NCI-H2029 (cell line): ENCODE measurements at regions not wholly inside any gene's neighbourhood (a gene's known extent, or its start where the extent isn't known, plus 50 kb on each side); places are given as distances from the start of the nearest gene placed in this dataset.

Experiments
- DNase-seq: peaks from one replicate; lab custom pipeline; 2025; lab: John Stamatoyannopoulos, UW

DNA sequence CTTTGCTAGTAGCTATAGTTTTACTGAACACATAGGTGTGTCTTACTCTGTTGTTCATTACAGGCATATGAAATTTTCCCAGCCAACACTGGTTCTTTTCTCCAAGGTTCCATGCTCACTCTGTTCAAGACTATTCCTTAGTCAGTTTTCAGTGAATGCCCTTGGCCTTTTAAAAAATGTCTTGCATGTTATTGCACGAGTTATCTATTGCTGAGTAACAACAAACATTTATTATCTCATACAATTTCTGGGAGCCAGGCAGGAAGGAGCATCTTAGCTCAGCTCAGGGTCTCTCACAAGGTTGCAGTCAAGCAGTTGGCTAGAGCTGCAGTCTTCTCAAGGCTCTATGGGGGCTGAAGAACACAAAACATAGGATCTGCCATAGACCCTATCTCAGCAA is 223.5 kb downstream of the BTG1 start:
- DNase-seq: no peak

DNA sequence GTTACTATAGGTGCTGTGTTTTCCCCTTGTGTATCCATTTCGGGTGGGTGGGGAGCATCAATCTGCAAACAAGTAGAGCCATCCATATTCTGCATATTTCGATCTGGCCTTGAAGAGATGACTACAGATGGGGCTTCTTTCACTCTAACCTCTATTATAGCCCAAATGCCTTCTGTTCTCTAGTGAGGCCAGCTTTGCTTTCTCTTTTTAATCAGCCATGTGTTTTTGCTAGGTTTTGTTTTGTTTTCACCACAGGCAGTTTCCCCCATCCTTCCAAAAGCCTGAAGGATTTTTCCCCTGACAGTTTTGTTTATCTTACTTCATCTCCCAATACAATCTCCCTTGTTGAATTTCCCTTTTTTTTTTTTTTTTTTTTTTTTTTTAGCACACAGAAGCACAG is 224.1 kb downstream of the BTG1 start:
- no peak for DNase-seq

DNA sequence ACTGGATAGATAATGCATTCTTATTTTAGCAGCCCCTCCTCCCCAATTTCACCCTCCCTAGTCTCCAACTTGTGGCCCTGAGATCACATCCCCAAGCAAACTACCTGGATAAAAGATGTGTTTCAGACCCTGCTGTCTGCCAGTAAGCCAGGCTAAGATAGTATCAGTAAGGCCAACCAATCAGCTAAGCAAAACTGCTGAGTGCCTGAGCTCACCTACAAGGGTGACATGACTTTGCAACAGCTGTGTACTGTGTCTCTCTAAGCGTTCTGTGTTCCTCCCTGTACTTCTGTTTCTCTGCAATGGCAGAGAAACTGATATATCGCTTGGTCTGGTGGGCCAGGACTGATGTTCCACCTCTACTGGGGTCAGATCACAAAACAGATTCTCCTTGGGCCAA is 224.9 kb downstream of the BTG1 start:
- DNase-seq: no peak

DNA sequence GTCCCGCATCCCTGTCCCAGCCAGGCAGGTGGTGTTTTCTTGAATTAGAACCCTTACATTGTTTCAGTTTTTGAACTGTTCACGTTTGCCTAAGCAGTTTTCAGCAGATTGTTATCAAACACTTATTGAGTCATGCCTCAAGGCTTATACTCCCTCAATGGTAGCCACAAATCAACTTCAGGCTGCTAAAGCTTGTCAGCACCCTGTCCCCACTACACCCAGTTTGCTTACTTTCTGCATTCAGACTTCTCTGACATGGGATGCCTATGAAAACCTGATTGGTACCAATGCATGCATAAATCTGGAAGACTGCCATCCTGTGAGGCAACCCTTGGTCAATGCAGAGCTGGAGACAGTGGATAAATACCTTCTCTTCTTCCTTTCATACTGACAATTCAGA is 225.4 kb downstream of the BTG1 start:
- no peak for DNase-seq

DNA sequence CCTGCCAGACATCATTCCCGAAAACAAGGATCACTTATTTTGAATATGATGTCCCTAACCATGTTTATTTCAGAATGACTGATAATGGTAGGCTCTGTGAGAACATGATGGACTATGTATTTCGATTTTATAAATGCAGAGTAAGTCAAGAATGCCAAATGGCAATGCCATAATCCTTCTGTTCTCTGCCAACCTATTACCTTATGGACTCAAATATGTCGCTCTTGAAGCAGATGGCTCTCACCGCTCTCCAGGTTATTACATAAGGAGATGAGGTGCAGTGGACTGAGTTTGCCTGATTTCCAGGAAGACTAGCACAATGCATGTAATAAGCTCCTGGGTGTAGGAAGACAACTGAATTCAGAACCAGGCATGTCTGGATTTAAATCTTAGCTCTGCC is 227.2 kb downstream of the BTG1 start:
- DNase-seq: no peak

DNA sequence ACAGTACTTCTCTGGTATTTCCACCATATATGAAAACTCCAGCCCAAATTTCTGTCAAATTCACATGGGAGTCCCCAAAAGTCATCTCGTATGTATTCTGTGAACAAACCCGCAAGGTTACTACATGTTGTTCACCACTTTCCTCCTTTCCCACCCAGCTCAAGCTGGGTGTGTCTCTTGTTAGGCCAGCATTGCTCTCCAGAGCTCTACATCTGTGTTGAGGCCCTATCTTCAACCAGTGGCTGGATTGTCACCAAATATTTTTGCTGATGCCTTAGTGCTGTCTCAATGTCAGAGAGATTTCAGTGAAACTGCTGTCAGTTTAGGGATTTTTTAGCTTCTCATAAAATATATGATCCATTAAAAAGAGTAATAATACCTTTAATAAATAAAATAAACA is 230.9 kb downstream of the BTG1 start:
- DNase-seq: no peak

DNA sequence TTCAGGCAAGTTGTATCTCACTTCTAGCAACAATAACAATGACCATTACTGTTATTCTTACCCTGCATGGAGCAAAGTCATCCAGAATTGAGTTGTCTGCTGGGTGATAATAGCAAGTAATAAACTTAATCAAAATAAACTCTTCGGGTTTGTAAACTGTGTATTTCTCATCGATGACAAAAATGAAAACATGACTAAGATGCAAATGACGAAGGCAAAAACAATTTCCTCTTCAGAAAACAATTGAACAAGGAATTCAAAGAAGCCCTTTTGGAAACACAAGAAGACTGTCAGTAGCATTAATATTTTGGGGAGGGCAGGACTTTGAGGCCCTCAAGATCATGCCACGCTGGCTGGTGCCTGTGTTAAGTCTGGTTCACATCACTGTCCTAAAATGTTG is 232.0 kb downstream of the BTG1 start:
- no peak for DNase-seq

DNA sequence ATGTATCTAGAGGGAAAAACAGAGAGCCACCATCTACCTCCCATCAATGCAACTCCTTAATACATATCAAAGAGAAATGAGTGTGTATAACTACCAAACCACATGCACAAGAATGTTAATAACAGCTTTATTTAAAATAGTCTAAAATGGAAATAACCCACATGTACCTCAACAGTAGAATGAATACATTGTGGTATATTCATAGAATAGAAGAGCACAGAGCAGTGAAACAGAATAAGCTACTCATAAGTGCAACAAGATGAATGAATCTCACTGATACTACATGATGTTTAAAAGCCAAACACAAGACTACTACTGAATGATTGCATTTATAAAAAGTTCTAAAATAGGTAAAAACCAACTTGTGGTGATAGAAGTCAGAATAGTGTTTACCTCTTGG is 232.5 kb downstream of the BTG1 start:
- no peak for DNase-seq

DNA sequence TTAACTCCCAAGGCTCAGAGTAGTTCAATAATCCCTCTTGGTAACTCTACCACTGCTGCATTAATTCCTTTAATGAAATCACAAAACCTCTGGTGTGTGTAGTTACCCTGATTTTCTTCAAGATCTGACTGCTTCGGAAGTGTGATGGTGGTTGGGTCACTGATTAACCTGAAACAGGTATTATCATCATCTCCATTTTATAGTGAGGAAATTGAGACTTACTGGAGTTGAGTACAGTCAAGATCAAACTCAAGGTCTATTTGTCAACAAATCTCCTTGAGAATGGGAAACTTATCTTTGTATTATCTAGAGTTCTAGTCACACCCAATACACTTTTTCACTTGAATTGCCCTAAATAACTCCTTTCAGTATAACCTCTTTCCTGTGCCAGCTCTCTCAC is 233.5 kb downstream of the BTG1 start:
- no peak for DNase-seq

DNA sequence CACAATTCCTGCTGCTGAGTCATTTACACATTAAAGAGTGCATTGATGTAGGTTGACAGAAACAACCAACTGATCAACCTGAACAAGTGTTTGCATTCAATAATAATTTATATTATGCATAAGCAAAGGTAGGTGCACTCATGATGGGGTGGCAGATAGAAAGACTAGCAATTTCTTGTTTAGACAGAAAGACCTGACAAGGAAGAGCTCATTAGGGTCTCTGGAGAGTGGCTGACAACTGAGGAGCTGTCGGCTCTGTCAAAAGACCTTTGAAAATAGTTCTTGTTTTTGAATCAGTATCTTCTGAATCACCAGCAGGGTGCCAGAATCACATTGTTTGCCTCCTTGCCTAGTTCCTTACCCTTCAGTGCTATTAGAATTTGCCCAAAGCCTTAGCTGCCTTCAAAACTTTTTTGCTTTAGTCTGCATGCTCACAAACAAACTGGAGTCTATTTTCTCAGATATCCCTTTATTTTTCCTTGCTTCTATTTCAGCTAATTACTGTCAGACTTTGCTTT is 234.7 kb downstream of the BTG1 start:
- no peak for DNase-seq

DNA sequence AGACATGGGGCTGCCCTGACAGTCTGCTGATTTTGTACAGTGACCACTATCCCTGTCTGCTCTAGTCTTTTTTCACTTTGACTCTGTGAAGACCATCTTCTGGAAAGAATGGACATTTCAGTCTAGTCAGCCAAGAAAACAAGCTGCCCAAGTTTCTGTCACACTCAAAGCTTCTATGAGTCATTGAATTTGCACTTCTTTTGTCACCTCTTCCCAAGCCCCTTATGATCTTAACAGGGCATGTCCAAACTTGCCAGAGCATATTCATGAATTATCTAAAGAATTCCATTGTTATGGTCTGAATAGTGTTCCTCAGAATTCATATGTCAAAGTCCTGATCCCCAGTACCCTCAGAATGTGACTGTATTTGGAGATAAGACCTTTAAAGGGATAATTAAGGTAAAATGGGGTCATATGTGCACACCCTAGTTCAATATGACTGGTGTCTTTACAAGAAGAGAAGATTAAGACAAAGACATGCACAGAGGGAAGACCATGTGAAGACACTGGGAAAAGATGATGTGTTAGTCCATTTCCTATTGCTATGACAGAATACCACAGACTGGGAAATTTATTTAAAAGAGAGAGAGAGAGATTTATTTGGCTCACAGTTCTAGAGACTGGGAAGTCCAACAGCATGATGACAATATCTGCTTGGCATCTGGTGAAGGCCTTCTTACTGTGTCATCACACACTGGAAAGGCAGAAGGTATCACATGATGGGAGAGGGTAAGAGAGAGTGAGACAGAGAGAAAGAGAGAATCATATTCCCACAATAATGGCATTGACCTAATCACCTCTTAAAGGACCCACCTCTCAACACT is 242.6 kb downstream of the BTG1 start:
- DNase-seq: no peak

DNA sequence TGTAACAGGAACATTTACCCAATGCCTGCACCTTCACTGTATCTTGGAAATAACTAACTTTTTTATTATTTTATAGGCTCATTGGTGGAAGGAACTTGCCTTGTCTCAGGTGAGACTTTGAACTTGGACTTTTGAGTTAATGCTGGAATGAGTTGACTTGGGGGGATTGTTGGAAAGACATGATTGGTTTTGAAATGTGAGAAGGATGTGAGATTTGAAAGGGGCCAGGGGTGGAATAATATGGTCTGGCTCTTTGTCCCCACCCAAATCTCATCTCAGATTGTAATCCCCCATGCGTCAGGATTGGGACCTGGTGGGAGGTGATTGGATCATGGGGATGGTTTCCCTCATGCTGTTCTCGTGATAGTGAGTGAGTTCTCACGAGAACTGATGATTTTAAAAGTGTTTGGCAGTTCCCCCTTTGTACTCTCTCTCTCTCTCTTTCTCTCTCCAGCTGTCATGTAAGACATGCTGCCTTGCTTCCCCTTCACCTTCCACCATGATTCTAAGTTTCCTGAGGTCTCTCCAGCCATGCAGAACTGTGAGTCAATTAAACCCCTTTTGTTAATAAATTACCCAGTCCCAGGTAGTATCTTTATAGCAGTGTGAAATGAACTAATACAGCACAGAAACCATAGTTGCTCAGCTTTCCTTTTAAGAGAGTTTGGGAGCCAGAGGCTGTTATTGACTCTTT is 244.1 kb downstream of the BTG1 start:
- DNase-seq: no peak

DNA sequence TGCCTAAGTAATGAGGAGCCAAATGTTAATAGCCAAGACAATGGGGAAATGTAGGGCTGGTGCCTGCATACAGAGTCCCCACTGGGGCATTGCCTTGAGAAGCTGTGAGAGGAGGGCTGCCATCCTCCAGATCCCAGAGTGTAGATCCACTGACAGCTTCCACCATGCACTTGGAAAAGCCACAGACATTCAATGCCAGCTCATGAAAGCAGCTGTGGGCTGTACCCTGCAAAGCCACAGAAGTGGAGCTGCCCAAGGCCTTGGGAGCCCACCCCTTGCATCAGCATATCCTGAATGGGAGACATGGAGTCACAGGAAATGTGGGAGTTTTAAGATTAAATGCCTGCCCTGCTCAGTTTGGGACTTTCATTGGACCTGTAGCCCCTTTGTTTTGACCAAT is 244.7 kb downstream of the BTG1 start:
- no peak for DNase-seq

DNA sequence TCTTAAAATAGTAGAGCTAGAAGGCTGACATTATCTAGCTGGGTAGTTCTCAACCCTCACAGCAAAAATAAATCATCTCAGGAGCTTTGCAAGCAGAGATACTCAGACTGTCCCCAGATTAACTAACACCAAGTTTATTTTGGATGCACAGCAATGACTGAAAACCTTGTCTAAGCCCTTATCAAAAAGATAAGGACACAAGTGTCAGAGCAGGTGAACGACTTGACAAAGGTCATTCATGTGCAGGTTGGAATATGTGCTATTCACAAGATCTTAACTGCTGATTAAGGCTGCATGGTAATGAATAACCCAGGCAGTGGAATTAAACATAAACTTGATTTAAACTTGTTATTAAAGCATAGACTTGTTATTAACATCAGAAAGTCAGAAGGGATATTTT is 246.6 kb downstream of the BTG1 start:
- no peak for DNase-seq

DNA sequence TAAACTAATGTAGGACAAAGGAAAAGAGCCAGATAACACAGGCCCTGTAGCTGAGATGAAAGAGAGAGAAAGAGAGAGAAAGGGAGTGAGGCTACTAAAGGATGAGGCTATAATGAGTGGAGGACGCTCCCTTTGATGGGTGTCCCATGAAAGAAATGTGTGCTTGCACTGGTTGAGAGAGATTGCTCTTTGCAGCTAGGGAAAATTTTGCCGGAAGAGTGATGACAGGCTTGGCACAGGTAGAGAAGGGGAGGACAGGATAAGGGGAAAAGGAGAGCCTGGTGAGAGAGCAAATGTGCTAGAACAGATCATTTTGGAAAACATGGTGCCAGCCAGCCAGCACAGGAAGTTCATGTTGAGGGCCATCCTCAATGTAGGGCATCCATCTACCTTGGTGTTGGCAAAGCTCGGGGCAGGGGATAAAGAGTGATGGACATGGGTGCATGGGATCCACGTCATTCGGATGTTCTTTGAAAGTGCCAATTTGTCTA is 248.6 kb downstream of the BTG1 start:
- no peak for DNase-seq

DNA sequence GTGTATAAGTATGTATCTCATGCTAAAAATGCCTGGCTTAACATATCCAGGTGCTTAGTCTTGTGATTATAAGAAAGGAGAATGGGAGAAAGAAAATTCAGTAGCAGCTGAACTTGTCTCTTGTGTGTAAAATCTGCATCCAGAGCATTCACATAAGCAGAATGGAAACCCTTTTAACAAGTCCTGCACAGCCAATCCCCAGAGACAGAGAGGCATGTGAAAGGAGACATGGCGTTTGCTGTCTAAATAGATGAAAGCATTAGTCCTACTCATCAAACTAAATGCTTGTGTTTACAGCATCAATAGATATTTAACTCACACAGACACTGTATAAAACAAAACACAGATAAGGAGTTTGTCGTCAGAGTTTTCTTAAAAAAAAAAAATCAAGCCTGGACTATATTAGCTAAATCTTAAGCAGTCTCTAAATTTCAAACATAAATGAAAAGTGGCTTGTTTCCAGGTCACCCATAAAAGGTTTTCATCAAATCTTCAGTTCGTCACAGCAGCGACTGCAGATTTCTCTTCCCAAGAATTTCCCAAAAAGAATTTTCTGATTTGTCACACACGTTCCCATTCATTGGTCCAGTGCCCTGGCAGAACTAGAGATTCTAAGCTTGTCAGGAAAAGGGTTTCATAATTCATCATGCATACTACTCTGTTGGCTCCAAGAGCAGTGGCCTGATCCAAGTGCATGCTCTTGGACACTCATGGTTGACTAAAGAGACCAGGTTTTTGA is 249.2 kb downstream of the BTG1 start:
- DNase-seq: no peak

DNA sequence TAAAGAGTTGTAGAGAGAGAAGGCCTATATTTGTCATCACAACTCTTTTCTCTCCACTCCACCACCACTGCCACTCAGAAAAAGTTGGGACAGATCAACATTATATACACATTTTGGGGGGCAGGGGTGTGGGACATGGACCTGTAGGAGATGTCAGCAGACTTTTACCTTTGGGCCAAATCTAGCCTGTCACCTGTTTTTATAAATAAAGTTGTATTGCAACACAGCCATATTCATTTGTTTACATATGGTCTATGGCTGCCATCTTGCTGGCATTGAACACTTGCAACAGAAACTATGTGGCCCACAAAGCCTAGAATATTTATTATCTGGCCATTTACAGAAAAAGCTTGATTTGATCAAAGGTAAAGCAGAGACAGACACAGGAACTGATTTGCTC is 250.7 kb downstream of the BTG1 start:
- no peak for DNase-seq

DNA sequence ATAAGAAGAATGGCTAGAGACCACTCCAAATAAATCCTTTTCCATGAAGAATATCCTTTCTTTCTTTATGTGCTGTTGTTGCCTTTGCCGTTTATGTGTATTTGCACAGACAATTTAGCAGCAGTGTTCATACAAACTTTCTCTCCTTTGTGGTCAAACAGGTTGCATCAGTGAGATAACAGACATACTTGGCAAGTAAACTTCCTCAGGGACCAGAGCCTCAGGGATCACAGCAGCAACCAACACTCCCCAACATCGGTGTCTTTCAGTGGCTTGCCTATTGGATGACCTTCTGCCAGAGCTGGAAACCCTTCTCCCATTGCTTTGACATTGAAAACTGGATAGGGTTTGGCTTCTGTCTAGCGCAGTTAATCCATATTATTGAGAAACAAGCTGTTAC is 252.2 kb downstream of the BTG1 start:
- no peak for DNase-seq

DNA sequence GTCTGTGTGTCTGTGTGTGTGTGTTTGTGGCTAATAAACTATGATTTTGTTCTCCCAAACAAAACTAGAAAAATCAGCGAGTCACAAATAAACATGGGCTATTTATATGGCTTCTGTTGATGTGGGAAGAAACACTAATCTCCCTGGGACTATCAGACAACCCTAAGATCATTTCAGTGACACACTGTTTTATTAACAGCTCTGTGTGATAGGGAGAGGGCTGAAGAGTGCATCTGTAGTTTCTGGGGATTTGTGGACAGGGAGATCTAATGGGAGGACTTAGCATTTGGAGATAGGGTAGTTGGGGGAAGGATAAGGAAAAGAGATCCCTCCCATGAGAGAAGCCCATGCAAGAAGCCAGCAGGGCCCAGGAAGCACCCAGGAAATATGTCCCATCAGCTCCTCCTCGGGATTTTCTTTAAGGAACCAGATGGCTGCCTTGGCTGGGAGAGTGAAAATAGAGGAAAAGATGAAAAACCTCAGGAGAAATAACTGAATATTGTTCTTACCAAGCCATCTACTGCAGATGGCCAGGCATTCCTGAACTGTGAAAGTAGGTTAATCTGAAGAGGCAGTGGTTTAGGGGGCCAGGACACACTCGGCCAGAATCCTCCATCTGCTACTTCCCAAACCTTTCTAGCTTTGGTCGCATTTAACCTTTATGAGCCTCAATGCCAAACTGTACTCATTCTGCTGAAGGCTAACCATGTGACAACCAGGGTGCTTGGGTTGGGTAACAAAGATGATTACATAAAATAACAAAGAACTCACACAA is 253.4 kb downstream of the BTG1 start:
- no peak for DNase-seq

DNA sequence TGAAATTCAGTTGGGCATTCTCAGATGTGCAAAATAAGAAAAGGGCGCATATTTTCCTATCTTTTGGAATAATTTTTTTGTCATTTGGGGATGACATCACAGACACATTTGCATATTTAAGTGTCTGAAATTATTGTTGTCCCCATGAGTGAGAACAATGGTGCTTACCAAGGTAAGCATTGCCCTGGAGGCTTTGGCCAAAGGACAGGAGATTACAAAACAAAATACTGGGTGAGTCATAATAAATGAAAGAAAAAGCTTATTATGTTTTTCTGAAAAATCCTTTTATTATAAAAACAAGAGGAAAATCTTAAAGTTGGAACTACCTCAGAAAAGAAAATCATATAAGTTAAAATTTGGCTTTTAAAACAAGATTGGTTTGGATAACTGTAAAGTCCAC is 254.9 kb downstream of the BTG1 start:
- peak; percentile 9 for DNase-seq

DNA sequence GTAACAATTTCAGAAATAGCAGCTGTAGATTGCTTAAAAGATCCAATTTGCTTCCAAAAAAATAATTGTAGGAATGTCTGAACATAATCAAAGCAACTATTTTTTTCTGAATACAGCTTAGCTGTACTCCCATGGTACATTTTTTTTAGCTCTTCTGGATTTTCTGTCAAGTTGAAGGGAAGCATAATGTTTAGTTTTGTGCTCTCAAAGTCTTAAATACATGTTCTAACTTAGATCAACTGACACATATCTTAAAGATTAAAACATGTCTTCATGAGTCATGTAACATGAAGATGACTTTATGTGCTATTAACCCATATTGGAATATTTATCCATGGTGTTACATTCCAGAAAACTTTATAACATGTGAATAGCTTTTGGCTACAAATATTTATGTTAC is 255.7 kb downstream of the BTG1 start:
- no peak for DNase-seq

DNA sequence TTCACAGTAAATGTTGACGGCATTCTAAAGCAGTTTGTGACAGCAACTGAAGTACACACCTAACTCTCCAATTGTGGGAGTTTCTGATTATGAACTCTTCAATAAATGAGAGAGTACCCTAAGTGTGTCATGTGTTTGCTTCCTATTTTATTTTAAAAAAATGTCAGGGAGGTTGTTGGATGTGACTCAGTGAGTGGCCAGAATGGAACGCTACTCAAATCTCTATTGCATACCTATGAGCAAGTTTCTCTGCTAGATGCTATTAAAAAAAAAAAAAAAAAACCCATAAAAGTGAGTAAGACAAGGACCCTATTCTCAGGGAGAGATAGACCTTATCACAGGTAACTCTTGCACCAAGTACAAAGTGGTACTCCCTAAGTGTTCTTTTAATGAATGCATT is 256.6 kb downstream of the BTG1 start:
- DNase-seq: no peak
